ENCODE measurements at regions not wholly inside any gene's neighbourhood (a gene's known extent, or its start where the extent isn't known, plus 50 kb on each side); places are given as distances from the start of the nearest gene placed in this dataset.

DNA sequence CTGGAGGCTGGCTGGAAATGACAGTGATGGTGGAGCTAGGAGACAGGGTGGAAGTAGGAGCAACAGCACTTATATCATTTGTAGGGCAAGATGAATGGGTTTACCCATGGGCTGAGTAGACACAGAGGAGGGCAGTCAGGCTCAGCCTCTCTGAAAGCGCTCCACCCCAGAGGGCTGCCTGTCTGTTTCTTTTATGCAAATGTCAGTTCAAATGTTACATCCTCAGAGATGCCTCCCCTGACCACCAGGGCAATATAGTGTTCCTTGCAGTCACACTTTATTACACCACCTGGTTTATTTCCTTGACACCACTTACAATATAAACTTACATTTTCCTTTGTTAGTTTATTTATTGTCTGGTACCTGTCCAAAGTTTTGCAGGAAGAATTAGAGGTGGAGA is 159.5 kb upstream of the IL12B start:
- DNase-seq (ENCODE audit: low read depth in 1 of 2, low spot score in 1 of 2), result no peak
- TF ChIP-seq GABPA (IDR thresholded peaks at IDR 0.05; ENCODE audit: low read depth) (no peak), SPI1 (IDR thresholded peaks at IDR 0.05; ENCODE audit: borderline replicate concordance, low read depth) (no peak), POLR2AphosphoS5 (IDR thresholded peaks at IDR 0.05; ENCODE audit: low read depth) (no peak)
- TF ChIP-seq, protein P1, sequence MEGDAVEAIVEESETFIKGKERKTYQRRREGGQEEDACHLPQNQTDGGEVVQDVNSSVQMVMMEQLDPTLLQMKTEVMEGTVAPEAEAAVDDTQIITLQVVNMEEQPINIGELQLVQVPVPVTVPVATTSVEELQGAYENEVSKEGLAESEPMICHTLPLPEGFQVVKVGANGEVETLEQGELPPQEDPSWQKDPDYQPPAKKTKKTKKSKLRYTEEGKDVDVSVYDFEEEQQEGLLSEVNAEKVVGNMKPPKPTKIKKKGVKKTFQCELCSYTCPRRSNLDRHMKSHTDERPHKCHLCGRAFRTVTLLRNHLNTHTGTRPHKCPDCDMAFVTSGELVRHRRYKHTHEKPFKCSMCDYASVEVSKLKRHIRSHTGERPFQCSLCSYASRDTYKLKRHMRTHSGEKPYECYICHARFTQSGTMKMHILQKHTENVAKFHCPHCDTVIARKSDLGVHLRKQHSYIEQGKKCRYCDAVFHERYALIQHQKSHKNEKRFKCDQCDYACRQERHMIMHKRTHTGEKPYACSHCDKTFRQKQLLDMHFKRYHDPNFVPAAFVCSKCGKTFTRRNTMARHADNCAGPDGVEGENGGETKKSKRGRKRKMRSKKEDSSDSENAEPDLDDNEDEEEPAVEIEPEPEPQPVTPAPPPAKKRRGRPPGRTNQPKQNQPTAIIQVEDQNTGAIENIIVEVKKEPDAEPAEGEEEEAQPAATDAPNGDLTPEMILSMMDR (IDR thresholded peaks at IDR 0.05; ENCODE audit: insufficient read depth, low read length), result no peak
- TF ChIP-seq, protein P2, sequence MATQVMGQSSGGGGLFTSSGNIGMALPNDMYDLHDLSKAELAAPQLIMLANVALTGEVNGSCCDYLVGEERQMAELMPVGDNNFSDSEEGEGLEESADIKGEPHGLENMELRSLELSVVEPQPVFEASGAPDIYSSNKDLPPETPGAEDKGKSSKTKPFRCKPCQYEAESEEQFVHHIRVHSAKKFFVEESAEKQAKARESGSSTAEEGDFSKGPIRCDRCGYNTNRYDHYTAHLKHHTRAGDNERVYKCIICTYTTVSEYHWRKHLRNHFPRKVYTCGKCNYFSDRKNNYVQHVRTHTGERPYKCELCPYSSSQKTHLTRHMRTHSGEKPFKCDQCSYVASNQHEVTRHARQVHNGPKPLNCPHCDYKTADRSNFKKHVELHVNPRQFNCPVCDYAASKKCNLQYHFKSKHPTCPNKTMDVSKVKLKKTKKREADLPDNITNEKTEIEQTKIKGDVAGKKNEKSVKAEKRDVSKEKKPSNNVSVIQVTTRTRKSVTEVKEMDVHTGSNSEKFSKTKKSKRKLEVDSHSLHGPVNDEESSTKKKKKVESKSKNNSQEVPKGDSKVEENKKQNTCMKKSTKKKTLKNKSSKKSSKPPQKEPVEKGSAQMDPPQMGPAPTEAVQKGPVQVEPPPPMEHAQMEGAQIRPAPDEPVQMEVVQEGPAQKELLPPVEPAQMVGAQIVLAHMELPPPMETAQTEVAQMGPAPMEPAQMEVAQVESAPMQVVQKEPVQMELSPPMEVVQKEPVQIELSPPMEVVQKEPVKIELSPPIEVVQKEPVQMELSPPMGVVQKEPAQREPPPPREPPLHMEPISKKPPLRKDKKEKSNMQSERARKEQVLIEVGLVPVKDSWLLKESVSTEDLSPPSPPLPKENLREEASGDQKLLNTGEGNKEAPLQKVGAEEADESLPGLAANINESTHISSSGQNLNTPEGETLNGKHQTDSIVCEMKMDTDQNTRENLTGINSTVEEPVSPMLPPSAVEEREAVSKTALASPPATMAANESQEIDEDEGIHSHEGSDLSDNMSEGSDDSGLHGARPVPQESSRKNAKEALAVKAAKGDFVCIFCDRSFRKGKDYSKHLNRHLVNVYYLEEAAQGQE (IDR thresholded peaks at IDR 0.05; ENCODE audit: insufficient replicate concordance, low read depth), result no peak
- Histone ChIP-seq H3K4me3 (replicated peaks; ENCODE audit: insufficient read depth, low read length) (no peak overlapping the region), H3K27ac (replicated peaks) (no peak overlapping the region), H3K27me3 (ENCODE audit: insufficient read depth, poor library complexity, severe bottlenecking) (peaks cover 2% of the 10 kb centered on the region)

- TF ChIP-seq, protein P1 (IDR thresholded peaks at IDR 0.05; ENCODE audit: insufficient read depth, low read length), result no peak
- TF ChIP-seq SPI1 (IDR thresholded peaks at IDR 0.05; ENCODE audit: borderline replicate concordance, low read depth) (no peak), POLR2AphosphoS5 (IDR thresholded peaks at IDR 0.05; ENCODE audit: low read depth) (no peak), GABPA (IDR thresholded peaks at IDR 0.05; ENCODE audit: low read depth) (no peak)
- DNase-seq (ENCODE audit: low read depth in 1 of 2, low spot score in 1 of 2), result no peak
- H3K4me3 ChIP-seq (replicated peaks; ENCODE audit: insufficient read depth, low read length), result no peak overlapping the region
- peaks cover 2% of the 10 kb centered on the region for H3K27me3 ChIP-seq (ENCODE audit: insufficient read depth, poor library complexity, severe bottlenecking)
- H3K27ac ChIP-seq (replicated peaks), result no peak overlapping the region
Observed at GRCh38 chr5:159490507-159490906, 160.2 kb upstream of the IL12B start.

DNA sequence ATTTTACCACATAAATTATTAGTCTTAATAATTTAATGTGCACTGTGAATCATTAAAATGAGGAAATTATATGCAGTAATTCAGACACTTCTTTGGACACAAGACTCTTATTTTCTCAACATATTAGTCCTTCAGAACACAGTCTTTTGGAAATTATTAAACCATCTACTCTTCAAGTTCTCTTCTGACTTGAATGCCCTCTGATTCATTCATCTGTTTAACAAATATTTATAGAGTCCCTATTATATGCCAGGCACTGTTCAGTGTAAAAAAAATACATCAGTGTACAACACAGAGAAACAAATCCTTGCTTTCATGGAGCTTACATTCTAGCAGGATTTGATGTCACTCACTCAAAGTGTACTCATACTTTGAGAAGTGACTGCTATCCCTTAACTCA is 163.4 kb upstream of the IL12B start:
- H3K4me3 ChIP-seq (replicated peaks; ENCODE audit: insufficient read depth, low read length), result no peak overlapping the region
- peaks cover 2% of the 10 kb centered on the region for H3K27me3 ChIP-seq (ENCODE audit: insufficient read depth, poor library complexity, severe bottlenecking)
- DNase-seq (ENCODE audit: low read depth in 1 of 2, low spot score in 1 of 2), result no peak
- TF ChIP-seq POLR2AphosphoS5 (IDR thresholded peaks at IDR 0.05; ENCODE audit: low read depth) (no peak), SPI1 (IDR thresholded peaks at IDR 0.05; ENCODE audit: borderline replicate concordance, low read depth) (no peak), GABPA (IDR thresholded peaks at IDR 0.05; ENCODE audit: low read depth) (no peak)
- TF ChIP-seq, protein P2 (IDR thresholded peaks at IDR 0.05; ENCODE audit: insufficient replicate concordance, low read depth), result no peak
- TF ChIP-seq, protein P1 (IDR thresholded peaks at IDR 0.05; ENCODE audit: insufficient read depth, low read length), result no peak
- H3K27ac ChIP-seq (replicated peaks), result no peak overlapping the region

DNA sequence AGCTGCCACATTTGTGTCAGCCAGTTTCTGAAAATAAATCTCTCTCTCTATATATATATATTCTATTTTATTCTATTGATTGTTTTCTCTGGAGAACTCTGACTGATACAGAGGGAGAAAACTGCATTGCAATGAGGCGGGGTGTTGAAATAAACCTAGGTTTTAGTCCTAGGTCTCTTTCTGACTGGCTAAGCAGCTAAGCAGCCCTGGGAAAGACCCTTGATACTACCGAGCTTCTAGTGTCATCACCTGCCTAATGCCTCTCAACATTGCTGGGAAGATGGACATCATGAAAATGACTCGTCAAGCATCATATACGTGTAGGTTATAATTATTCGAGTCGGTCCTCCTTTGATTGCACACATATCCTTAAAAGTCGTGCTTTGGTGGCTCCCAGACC is 166.5 kb upstream of the IL12B start:
- TF ChIP-seq GABPA (IDR thresholded peaks at IDR 0.05; ENCODE audit: low read depth) (no peak), POLR2AphosphoS5 (IDR thresholded peaks at IDR 0.05; ENCODE audit: low read depth) (no peak)
- TF ChIP-seq, protein P1 (IDR thresholded peaks at IDR 0.05; ENCODE audit: insufficient read depth, low read length), result no peak
- TF ChIP-seq, protein P2 (IDR thresholded peaks at IDR 0.05; ENCODE audit: insufficient replicate concordance, low read depth), result no peak
- Histone ChIP-seq H3K27ac (replicated peaks) (no peak overlapping the region), H3K27me3 (ENCODE audit: insufficient read depth, poor library complexity, severe bottlenecking) (peaks cover 2% of the 10 kb centered on the region), H3K4me3 (replicated peaks; ENCODE audit: insufficient read depth, low read length) (no peak overlapping the region)
- no peak for DNase-seq (ENCODE audit: low read depth in 1 of 2, low spot score in 1 of 2)
